GM19239 (cell line): ENCODE measurements at regions not wholly inside any gene's neighbourhood (a gene's known extent, or its start where the extent isn't known, plus 50 kb on each side); places are given as distances from the start of the nearest gene placed in this dataset.
"Not testable (repeated sequence)": the region's sequence is repeated elsewhere in the genome, so short reads cannot be mapped to it uniquely, and the experiment has no call there.

Experiments
- DNase-seq: peaks from one replicate; pipeline ENCODE4 v3.0.0; 2011; ENCODE audit warnings: low spot score; ENCODE audit not compliant: insufficient read length
- FAIRE-seq: peaks from 2 replicates; lab custom pipeline; 2011; peaks lifted over from hg19 to GRCh38; lab: Jason Lieb, UNC

- peak; percentile 56 for FAIRE-seq
Measured at GRCh38 chr6:137681445-137682009, 185.5 kb upstream of the TNFAIP3 start.

GRCh38 chr6:137682658-137683057 lies 184.4 kb upstream of the TNFAIP3 start:
- DNase-seq, FAIRE-seq: not testable (repeated sequence)

More at GRCh38 chr6:137681445-137682009, 185.5 kb upstream of the TNFAIP3 start:
- DNase-seq = no peak

- no peak for FAIRE-seq
Measured at GRCh38 chr6:137683916-137684315, 183.1 kb upstream of the TNFAIP3 start.

GRCh38 chr6:137685798-137686375 lies 181.2 kb upstream of the TNFAIP3 start:
- FAIRE-seq = no peak
- no peak for DNase-seq

More at GRCh38 chr6:137683916-137684315, 183.1 kb upstream of the TNFAIP3 start:
- no peak for DNase-seq

GRCh38 chr6:137687818-137688217 lies 179.2 kb upstream of the TNFAIP3 start:
- FAIRE-seq (no peak), DNase-seq (no peak)

- no peak for FAIRE-seq
- DNase-seq = no peak
Measured at GRCh38 chr6:137688230-137688971, 178.7 kb upstream of the TNFAIP3 start.

- DNase-seq (no peak), FAIRE-seq (no peak)
Measured at GRCh38 chr6:137689377-137689776, 177.7 kb upstream of the TNFAIP3 start.

GRCh38 chr6:137690034-137690433 lies 177.0 kb upstream of the TNFAIP3 start:
- DNase-seq = no peak

GRCh38 chr6:137690721-137691120 lies 176.3 kb upstream of the TNFAIP3 start:
- DNase-seq (no peak), FAIRE-seq (no peak)

More at GRCh38 chr6:137690034-137690433, 177.0 kb upstream of the TNFAIP3 start:
- FAIRE-seq = no peak

- DNase-seq = no peak
- FAIRE-seq = no peak
Measured at GRCh38 chr6:137692308-137692707, 174.8 kb upstream of the TNFAIP3 start.

GRCh38 chr6:137692806-137693205 lies 174.3 kb upstream of the TNFAIP3 start:
- FAIRE-seq (no peak), DNase-seq (no peak)

- DNase-seq (no peak), FAIRE-seq (no peak)
Measured at GRCh38 chr6:137693711-137694110, 173.3 kb upstream of the TNFAIP3 start.

GRCh38 chr6:137696765-137697164 lies 170.3 kb upstream of the TNFAIP3 start:
- no peak for FAIRE-seq
- no peak for DNase-seq

GRCh38 chr6:137697267-137697938 lies 169.7 kb upstream of the TNFAIP3 start:
- DNase-seq (no peak), FAIRE-seq (peak; percentile 44)

- peak; percentile 26 for FAIRE-seq
- DNase-seq = no peak
Measured at GRCh38 chr6:137698636-137699030, 168.4 kb upstream of the TNFAIP3 start.

- no peak for DNase-seq
- peak; percentile 63 for FAIRE-seq
Measured at GRCh38 chr6:137699031-137699683, 167.9 kb upstream of the TNFAIP3 start.

GRCh38 chr6:137700161-137700560 lies 166.9 kb upstream of the TNFAIP3 start:
- FAIRE-seq = no peak
- no peak for DNase-seq

- FAIRE-seq = no peak
Measured at GRCh38 chr6:137700751-137701477, 166.1 kb upstream of the TNFAIP3 start.

GRCh38 chr6:137701942-137702341 lies 165.1 kb upstream of the TNFAIP3 start:
- FAIRE-seq = no peak
- no peak for DNase-seq

More at GRCh38 chr6:137700751-137701477, 166.1 kb upstream of the TNFAIP3 start:
- no peak for DNase-seq
